Panc1 (cell line): ENCODE measurements at regions not wholly inside any gene's neighbourhood (a gene's known extent, or its start where the extent isn't known, plus 50 kb on each side); places are given as distances from the start of the nearest gene placed in this dataset.

Source experiments
- ATAC-seq: fragments of 200-7000 bp; cut with Tn5 transposase; 2 replicates; pipeline ENCODE4 v1.9.1; 2020; ENCODE audit warnings: mild to moderate bottlenecking, moderate library complexity
- BruUV-seq: library from RNA; stranded (reverse); fragments of 400-500 nt; replicated peaks from 2 replicates; lab custom pipeline; 2021; lab: Mats Ljungman, UMichigan
- CTCF ChIA-PET: fragments of 300-600 bp; sonication (Branson Sonifier 250); formaldehyde crosslinking; loops from one replicate; lab custom pipeline; 2022; ENCODE audit warnings: antibody characterized with exemption; lab: Charles Lee
- POLR2A ChIA-PET: fragments of 300-600 bp; sonication (Branson Sonifier 250); formaldehyde crosslinking; loops from one replicate; lab custom pipeline; 2022; ENCODE audit warnings: antibody characterized with exemption; lab: Charles Lee
- DNase-seq: peaks from one replicate; pipeline ENCODE4 v3.0.0-alpha.2; 2010; ENCODE audit warnings: low read depth, low spot score
- H3K27ac ChIP-seq: 2 replicates; pipeline ENCODE4 v1.5.1; 2011; ENCODE audit warnings: mild to moderate bottlenecking, low read length, inconsistent platforms
- H3K27me3 ChIP-seq: fragments of 200-500 bp; sonication (Bioruptor generic); 2 replicates; pipeline ENCODE4 v1.6.0; 2014; ENCODE audit warnings: low read length, inconsistent platforms; ENCODE audit not compliant: control insufficient read depth, insufficient read depth
- H3K36me3 ChIP-seq: fragments of 200-500 bp; sonication (Bioruptor generic); 2 replicates; pipeline ENCODE4 v1.5.1; 2014; ENCODE audit warnings: inconsistent platforms, mild to moderate bottlenecking, low read length, moderate library complexity; ENCODE audit not compliant: control insufficient read depth, insufficient read depth
- H3K4me1 ChIP-seq: 2 replicates; pipeline ENCODE4 v1.5.1; 2011; ENCODE audit warnings: inconsistent platforms, mild to moderate bottlenecking, low read length, moderate library complexity; ENCODE audit not compliant: control insufficient read depth, insufficient read depth
- H3K4me3 ChIP-seq, 2 experiments: 2 replicates each; pipeline ENCODE4 v1.5.1; 2011 to 2012; ENCODE audit warnings: low read depth in 2 of 2, low read length in 2 of 2, mild to moderate bottlenecking in 2 of 2, inconsistent platforms in 1 of 2, moderate library complexity in 1 of 2
- H3K9me3 ChIP-seq: fragments of 200-500 bp; sonication (Bioruptor generic); 2 replicates; pipeline ENCODE4 v1.5.1; 2014; ENCODE audit warnings: low read depth, mild to moderate bottlenecking, inconsistent platforms, low read length, moderate library complexity; ENCODE audit not compliant: control insufficient read depth, insufficient read depth
- POLR2AphosphoS5 ChIP-seq: IDR thresholded peaks from 2 replicates; pipeline ENCODE4 v1.6.1; 2012; ENCODE audit warnings: mild to moderate bottlenecking, low read depth, low read length, moderate library complexity
- SIN3A ChIP-seq: IDR thresholded peaks from 2 replicates; pipeline ENCODE4 v1.6.1; 2012; ENCODE audit warnings: low read depth, mild to moderate bottlenecking, low read length, moderate library complexity, borderline replicate concordance; ENCODE audit not compliant: insufficient read depth
- TCF7L2 ChIP-seq: IDR thresholded peaks from 2 replicates; pipeline ENCODE4 v1.6.1; 2011; ENCODE audit warnings: mild to moderate bottlenecking, low read depth, low read length, inconsistent platforms
- in situ Hi-C: cut with HindIII; loops from 2 replicates; pipeline ENCODE4 v1.10.0; 2016; ENCODE audit warnings: low sequenced_read_pairs, low pct_unique_long_range_greater_than_20kb
- intact Hi-C: fragments of 100-400 bp; cut with micrococcal nuclease; formaldehyde crosslinking; loops from one replicate; pipeline ENCODE4 v1.10.0; 2022; ENCODE audit not compliant: unreplicated experiment
- TF ChIP-seq, protein P1 (sequence below), 2 experiments: IDR thresholded peaks; 2 replicates each; pipeline ENCODE4 v1.6.1; 2011 to 2012; ENCODE audit warnings: low read depth in 2 of 2, control low read depth in 1 of 2, low read length in 1 of 2, mild to moderate bottlenecking in 1 of 2, moderate library complexity in 1 of 2; ENCODE audit not compliant: insufficient read depth in 1 of 2
- TF ChIP-seq, protein P2 (sequence below): fragments of 450-650 bp; IDR thresholded peaks from 2 replicates; pipeline ENCODE4 v1.5.1; 2017; ENCODE audit warnings: mild to moderate bottlenecking

DNA sequence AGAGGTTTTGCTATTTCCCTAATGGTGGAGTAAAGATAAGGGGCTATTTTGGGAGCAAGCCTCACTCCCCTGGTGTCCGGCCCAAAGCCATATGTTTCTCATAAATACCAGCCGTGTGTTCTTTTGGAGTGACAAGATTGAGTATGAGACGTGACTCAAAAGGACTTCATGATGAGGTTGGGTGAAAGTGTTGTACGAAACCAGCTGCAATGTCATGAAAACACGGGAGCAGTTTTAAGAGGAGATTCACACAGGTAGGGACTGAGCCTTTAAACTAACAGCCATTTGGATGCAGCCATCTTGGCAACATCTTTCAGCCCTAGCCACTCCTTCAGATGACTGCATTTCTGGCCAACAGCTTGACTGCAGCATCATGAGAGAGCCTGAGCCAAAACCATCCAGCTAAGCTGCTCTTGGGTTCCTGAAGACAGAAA lies 532.3 kb upstream of the USP24 start:
- no TSS peak for BruUV-seq
- no peaks in the 10 kb centered on the region for H3K9me3 ChIP-seq
- no peak for DNase-seq
- in situ Hi-C loops (no loop called here), intact Hi-C loops (no loop called here)
- H3K27me3 ChIP-seq: no peaks in the 10 kb centered on the region
- ChIA-PET CTCF (no interaction called here), POLR2A (no interaction called here)
- no peak for ATAC-seq
- TF ChIP-seq POLR2AphosphoS5: no peak
- no peak for TF ChIP-seq SIN3A
- TF ChIP-seq, protein P1, sequence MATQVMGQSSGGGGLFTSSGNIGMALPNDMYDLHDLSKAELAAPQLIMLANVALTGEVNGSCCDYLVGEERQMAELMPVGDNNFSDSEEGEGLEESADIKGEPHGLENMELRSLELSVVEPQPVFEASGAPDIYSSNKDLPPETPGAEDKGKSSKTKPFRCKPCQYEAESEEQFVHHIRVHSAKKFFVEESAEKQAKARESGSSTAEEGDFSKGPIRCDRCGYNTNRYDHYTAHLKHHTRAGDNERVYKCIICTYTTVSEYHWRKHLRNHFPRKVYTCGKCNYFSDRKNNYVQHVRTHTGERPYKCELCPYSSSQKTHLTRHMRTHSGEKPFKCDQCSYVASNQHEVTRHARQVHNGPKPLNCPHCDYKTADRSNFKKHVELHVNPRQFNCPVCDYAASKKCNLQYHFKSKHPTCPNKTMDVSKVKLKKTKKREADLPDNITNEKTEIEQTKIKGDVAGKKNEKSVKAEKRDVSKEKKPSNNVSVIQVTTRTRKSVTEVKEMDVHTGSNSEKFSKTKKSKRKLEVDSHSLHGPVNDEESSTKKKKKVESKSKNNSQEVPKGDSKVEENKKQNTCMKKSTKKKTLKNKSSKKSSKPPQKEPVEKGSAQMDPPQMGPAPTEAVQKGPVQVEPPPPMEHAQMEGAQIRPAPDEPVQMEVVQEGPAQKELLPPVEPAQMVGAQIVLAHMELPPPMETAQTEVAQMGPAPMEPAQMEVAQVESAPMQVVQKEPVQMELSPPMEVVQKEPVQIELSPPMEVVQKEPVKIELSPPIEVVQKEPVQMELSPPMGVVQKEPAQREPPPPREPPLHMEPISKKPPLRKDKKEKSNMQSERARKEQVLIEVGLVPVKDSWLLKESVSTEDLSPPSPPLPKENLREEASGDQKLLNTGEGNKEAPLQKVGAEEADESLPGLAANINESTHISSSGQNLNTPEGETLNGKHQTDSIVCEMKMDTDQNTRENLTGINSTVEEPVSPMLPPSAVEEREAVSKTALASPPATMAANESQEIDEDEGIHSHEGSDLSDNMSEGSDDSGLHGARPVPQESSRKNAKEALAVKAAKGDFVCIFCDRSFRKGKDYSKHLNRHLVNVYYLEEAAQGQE (IDR thresholded peaks at IDR 0.05; ENCODE audit: insufficient read depth in 1 of 2, low read depth in 2 of 2, low read length in 1 of 2): no peak
- no peak for TF ChIP-seq TCF7L2
- TF ChIP-seq, protein P2, sequence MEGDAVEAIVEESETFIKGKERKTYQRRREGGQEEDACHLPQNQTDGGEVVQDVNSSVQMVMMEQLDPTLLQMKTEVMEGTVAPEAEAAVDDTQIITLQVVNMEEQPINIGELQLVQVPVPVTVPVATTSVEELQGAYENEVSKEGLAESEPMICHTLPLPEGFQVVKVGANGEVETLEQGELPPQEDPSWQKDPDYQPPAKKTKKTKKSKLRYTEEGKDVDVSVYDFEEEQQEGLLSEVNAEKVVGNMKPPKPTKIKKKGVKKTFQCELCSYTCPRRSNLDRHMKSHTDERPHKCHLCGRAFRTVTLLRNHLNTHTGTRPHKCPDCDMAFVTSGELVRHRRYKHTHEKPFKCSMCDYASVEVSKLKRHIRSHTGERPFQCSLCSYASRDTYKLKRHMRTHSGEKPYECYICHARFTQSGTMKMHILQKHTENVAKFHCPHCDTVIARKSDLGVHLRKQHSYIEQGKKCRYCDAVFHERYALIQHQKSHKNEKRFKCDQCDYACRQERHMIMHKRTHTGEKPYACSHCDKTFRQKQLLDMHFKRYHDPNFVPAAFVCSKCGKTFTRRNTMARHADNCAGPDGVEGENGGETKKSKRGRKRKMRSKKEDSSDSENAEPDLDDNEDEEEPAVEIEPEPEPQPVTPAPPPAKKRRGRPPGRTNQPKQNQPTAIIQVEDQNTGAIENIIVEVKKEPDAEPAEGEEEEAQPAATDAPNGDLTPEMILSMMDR: no peak
- no peak overlapping the region for H3K27ac ChIP-seq
- no peaks in the 10 kb centered on the region for H3K36me3 ChIP-seq
- H3K4me3 ChIP-seq: no peak overlapping the region
- H3K4me1 ChIP-seq: no peaks in the 10 kb centered on the region

DNA sequence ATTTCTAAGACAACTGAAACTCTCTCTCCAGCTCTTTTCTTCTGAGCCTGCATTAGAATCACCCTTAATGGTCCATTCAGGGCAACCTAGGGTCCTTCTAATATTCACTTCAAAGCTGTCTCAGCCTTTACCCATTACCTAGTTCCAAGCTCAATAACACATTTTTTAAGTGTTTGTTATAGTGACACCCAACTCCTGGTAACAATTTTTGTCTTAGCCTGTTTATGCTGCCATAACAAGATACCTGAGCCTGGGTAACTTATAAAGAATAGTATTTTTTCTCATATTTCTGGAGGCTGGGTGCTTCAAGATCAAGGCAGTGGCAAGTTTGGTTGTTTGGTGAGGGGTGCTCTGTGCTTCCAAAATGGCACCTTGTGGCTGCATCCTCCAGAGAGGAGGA lies 531.5 kb upstream of the USP24 start:
- in situ Hi-C loops: no loop called here
- CTCF ChIA-PET: no interaction called here

More for the DNA sequence above, 531.5 kb upstream of the USP24 start:
- no peaks in the 10 kb centered on the region for H3K9me3 ChIP-seq
- H3K27ac ChIP-seq: no peak overlapping the region
- no peaks in the 10 kb centered on the region for H3K36me3 ChIP-seq
- H3K4me3 ChIP-seq: no peak overlapping the region
- TF ChIP-seq SIN3A: no peak
- TF ChIP-seq, protein P2: no peak
- no peak for TF ChIP-seq POLR2AphosphoS5
- no peak for TF ChIP-seq TCF7L2
- TF ChIP-seq, protein P1 (IDR thresholded peaks at IDR 0.05; ENCODE audit: insufficient read depth in 1 of 2, low read depth in 2 of 2, low read length in 1 of 2): no peak
- intact Hi-C loops: no loop called here
- ATAC-seq: no peak
- BruUV-seq: no TSS peak
- H3K27me3 ChIP-seq: no peaks in the 10 kb centered on the region
- DNase-seq: no peak
- no peaks in the 10 kb centered on the region for H3K4me1 ChIP-seq
- POLR2A ChIA-PET: no interaction called here
